ENCODE measurements at regions not wholly inside any gene's neighbourhood (a gene's known extent, or its start where the extent isn't known, plus 50 kb on each side); places are given as distances from the start of the nearest gene placed in this dataset.

- DNase-seq = no peak
- no peak for TF ChIP-seq CTCF (IDR thresholded peaks at IDR 0.05)
- Histone ChIP-seq H3K36me3 (ENCODE audit: control insufficient read depth, insufficient read depth, low read length) (no peaks in the 10 kb centered on the region), H3K27me3 (ENCODE audit: control insufficient read depth, insufficient read depth, low read length) (no peaks in the 10 kb centered on the region), H3K4me3 (ENCODE audit: low read length) (no peak overlapping the region), H3K4me1 (ENCODE audit: control insufficient read depth, insufficient read depth, low read length) (no peaks in the 10 kb centered on the region), H3K27ac (ENCODE audit: low read length) (no peak overlapping the region), H3K9me3 (ENCODE audit: control insufficient read depth, insufficient read depth, low read length) (no peaks in the 10 kb centered on the region)
- Mint-ChIP-seq H3K9me3 (no peaks in the 10 kb centered on the region), H3K36me3 (no peaks in the 10 kb centered on the region), H3K4me1 (no peaks in the 10 kb centered on the region), H3K27me3 (ENCODE audit: low read depth in 2 of 2) (peaks cover 15 to 20% of the 10 kb centered on the region in 2 donors), H3K27ac (no peak overlapping the region), H3K4me3 (no peak overlapping the region)
- no peak for ATAC-seq
- intact Hi-C loops (cut with micrococcal nuclease) = no loop called here
- WGBS (ENCODE audit: insufficient coverage) = 72% methylated on average over 2 of the region's 2 CpGs
These were observed 146.0 kb downstream of the MIS18A start for GRCh38 chr21:32132881-32133280.

GRCh38 chr21:32132409-32132808, 146.4 kb downstream of the MIS18A start:
- no peaks in the 10 kb centered on the region for H3K4me1 ChIP-seq (ENCODE audit: control insufficient read depth, insufficient read depth, low read length)
- Mint-ChIP-seq H3K4me1 (no peaks in the 10 kb centered on the region), H3K27me3 (ENCODE audit: low read depth in 2 of 2) (peaks cover 19 to 24% of the 10 kb centered on the region in 2 donors), H3K4me3 (no peak overlapping the region), H3K27ac (no peak overlapping the region), H3K36me3 (no peaks in the 10 kb centered on the region), H3K9me3 (no peaks in the 10 kb centered on the region)
- no peak overlapping the region for H3K4me3 ChIP-seq (ENCODE audit: low read length)
- H3K27me3 ChIP-seq (ENCODE audit: control insufficient read depth, insufficient read depth, low read length) = no peaks in the 10 kb centered on the region
- DNase-seq = no peak
- intact Hi-C loops (cut with micrococcal nuclease) = no loop called here
- 88% methylated on average over 3 of the region's 3 CpGs for WGBS (ENCODE audit: insufficient coverage)
- no peak for ATAC-seq
- TF ChIP-seq CTCF (IDR thresholded peaks at IDR 0.05) = no peak
- no peak overlapping the region for H3K27ac ChIP-seq (ENCODE audit: low read length)
- no peaks in the 10 kb centered on the region for H3K9me3 ChIP-seq (ENCODE audit: control insufficient read depth, insufficient read depth, low read length)
- no peaks in the 10 kb centered on the region for H3K36me3 ChIP-seq (ENCODE audit: control insufficient read depth, insufficient read depth, low read length)

- Mint-ChIP-seq H3K9me3 (no peaks in the 10 kb centered on the region), H3K27me3 (ENCODE audit: low read depth in 2 of 2) (peaks cover 19 to 24% of the 10 kb centered on the region in 2 donors), H3K4me3 (no peak overlapping the region), H3K27ac (no peak overlapping the region), H3K4me1 (no peaks in the 10 kb centered on the region), H3K36me3 (no peaks in the 10 kb centered on the region)
- WGBS (ENCODE audit: insufficient coverage) = 70% methylated on average over 5 of the region's 5 CpGs
- Histone ChIP-seq H3K9me3 (ENCODE audit: control insufficient read depth, insufficient read depth, low read length) (no peaks in the 10 kb centered on the region), H3K4me1 (ENCODE audit: control insufficient read depth, insufficient read depth, low read length) (no peaks in the 10 kb centered on the region), H3K27me3 (ENCODE audit: control insufficient read depth, insufficient read depth, low read length) (no peaks in the 10 kb centered on the region), H3K36me3 (ENCODE audit: control insufficient read depth, insufficient read depth, low read length) (no peaks in the 10 kb centered on the region), H3K27ac (ENCODE audit: low read length) (no peak overlapping the region), H3K4me3 (ENCODE audit: low read length) (no peak overlapping the region)
- no peak for ATAC-seq
- TF ChIP-seq CTCF (IDR thresholded peaks at IDR 0.05) = no peak
- intact Hi-C loops (cut with micrococcal nuclease) = no loop called here
- no peak for DNase-seq
These were observed 146.9 kb downstream of the MIS18A start for GRCh38 chr21:32131960-32132359.

- Histone ChIP-seq H3K4me1 (ENCODE audit: control insufficient read depth, insufficient read depth, low read length) (no peaks in the 10 kb centered on the region), H3K4me3 (ENCODE audit: low read length) (no peak overlapping the region), H3K9me3 (ENCODE audit: control insufficient read depth, insufficient read depth, low read length) (no peaks in the 10 kb centered on the region), H3K36me3 (ENCODE audit: control insufficient read depth, insufficient read depth, low read length) (no peaks in the 10 kb centered on the region), H3K27me3 (ENCODE audit: control insufficient read depth, insufficient read depth, low read length) (no peaks in the 10 kb centered on the region), H3K27ac (ENCODE audit: low read length) (no peak overlapping the region)
- H3K4me3 Mint-ChIP-seq = no peak overlapping the region
- intact Hi-C loops (cut with micrococcal nuclease) = no loop called here
- H3K4me1 Mint-ChIP-seq = no peaks in the 10 kb centered on the region
- no peaks in the 10 kb centered on the region for H3K9me3 Mint-ChIP-seq
- no peak overlapping the region for H3K27ac Mint-ChIP-seq
- H3K36me3 Mint-ChIP-seq = no peaks in the 10 kb centered on the region
- WGBS (ENCODE audit: insufficient coverage) = 44% methylated on average over 7 of the region's 7 CpGs
- H3K27me3 Mint-ChIP-seq (ENCODE audit: low read depth in 2 of 2) = peaks cover 17 to 24% of the 10 kb centered on the region in 2 donors
- TF ChIP-seq CTCF (IDR thresholded peaks at IDR 0.05) = no peak
- ATAC-seq (no peak), DNase-seq (no peak)
These were observed 147.7 kb downstream of the MIS18A start for GRCh38 chr21:32131164-32131563.

All from natural killer cell (primary cell).